ENCODE measurements at regions not wholly inside any gene's neighbourhood (a gene's known extent, or its start where the extent isn't known, plus 50 kb on each side); places are given as distances from the start of the nearest gene placed in this dataset.

DNA sequence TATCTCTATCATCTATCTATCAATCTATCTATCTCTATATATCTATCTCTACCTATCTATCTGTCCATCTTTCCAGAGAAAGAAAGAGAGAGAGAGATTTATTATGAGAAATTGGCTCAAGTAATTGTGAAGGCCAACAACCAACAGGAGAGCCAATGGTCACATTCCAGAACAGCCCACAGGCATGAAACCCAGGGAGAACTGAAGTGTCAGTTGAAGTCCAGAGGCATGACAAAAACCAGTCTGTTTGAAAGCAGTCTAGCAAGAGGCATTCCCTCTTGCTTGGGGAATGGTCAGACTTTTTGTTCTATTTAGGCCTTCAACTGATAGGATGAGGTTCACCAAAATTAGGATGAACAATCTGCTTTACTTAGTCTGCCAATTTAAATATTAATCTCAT is 87.6 kb upstream of the PLCXD3 start:
- H3K27ac ChIP-seq (ENCODE audit: low read depth in 1 of 2, low read length in 2 of 2) = no peak overlapping the region

GRCh38 chr5:41587668-41588067 is 77.3 kb upstream of the PLCXD3 start:
- no peak for DNase-seq (ENCODE audit: low spot score)
- WGBS = 92% methylated on average over 17 of the region's 17 CpGs
- Histone ChIP-seq H3K9ac (ENCODE audit: low read depth in 1 of 2, low read length in 2 of 2) (no peak overlapping the region), H3K4me1 (ENCODE audit: control insufficient read depth in 4 of 4, insufficient read depth in 4 of 4, low read length in 3 of 4) (no peaks in the 10 kb centered on the region), H3K4me3 (ENCODE audit: low read depth in 1 of 3, low read length in 3 of 3) (no peak overlapping the region), H3K27me3 (ENCODE audit: control insufficient read depth in 4 of 4, insufficient read depth in 4 of 4, low read length in 3 of 4) (no peaks in the 10 kb centered on the region), H3K9me3 (ENCODE audit: control insufficient read depth in 4 of 4, low read length in 3 of 4) (peaks cover 0 to 3% (median 0%) of the 10 kb centered on the region in 4 donors), H3K36me3 (ENCODE audit: control insufficient read depth in 4 of 4, insufficient read depth in 3 of 4, low read depth in 1 of 4, low read length in 3 of 4) (no peaks in the 10 kb centered on the region), H3K27ac (ENCODE audit: low read depth in 1 of 2, low read length in 2 of 2) (no peak overlapping the region)
- TF ChIP-seq RXRA (IDR thresholded peaks at IDR 0.05) = no peak
- no peak for TF ChIP-seq YY1 (IDR thresholded peaks at IDR 0.05)

More for the DNA sequence above, 87.6 kb upstream of the PLCXD3 start:
- H3K36me3 ChIP-seq (ENCODE audit: control insufficient read depth in 4 of 4, insufficient read depth in 3 of 4, low read depth in 1 of 4, low read length in 3 of 4) = no peaks in the 10 kb centered on the region
- no peaks in the 10 kb centered on the region for H3K4me1 ChIP-seq (ENCODE audit: control insufficient read depth in 4 of 4, insufficient read depth in 4 of 4, low read length in 3 of 4)
- no peaks in the 10 kb centered on the region for H3K27me3 ChIP-seq (ENCODE audit: control insufficient read depth in 4 of 4, insufficient read depth in 4 of 4, low read length in 3 of 4)
- H3K4me3 ChIP-seq (ENCODE audit: low read depth in 1 of 3, low read length in 3 of 3) = no peak overlapping the region
- no peaks in the 10 kb centered on the region for H3K9me3 ChIP-seq (ENCODE audit: control insufficient read depth in 4 of 4, low read length in 3 of 4)
- no peak for DNase-seq (ENCODE audit: low spot score)
- no peak for TF ChIP-seq CTCF (IDR thresholded peaks at IDR 0.05; ENCODE audit: low read depth, low read length, missing input control)
- TF ChIP-seq TAF1 (conservative IDR thresholded peaks at IDR 0.05) = no peak
- no peak for TF ChIP-seq JUND (IDR thresholded peaks at IDR 0.05)
- no peak overlapping the region for H3K9ac ChIP-seq (ENCODE audit: low read depth in 1 of 2, low read length in 2 of 2)

DNA sequence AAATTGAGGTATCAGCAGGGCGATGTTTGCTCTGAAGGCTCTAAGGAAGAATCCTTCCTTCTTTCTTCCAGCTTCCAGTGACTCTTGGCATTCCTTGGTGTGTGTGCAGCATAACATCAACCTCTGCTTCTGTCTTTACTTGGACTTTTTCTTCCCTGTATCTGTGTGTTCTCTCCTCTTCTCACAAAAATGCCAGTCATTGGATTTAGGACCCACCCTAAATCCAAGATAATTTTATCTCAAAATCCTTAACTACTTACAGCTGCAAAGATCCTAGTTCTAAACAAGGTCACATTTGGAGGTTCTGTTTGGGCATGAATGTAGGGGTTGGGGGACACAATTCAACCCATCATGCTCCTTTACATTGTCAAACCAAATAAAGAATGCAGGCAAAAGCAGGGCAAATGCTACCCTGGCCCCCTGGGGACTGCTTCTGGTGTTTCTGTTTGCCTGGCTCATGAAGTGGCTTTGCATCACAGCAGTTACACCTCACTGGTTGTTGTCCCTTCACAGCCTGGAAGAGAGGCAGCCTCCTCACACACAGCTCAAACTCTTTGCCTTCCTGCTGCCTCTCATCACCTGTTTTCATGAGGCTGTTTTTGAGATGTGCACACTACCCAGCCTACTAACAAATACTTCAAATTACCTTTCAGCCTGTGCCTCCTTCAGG is 64.8 kb upstream of the PLCXD3 start:
- Histone ChIP-seq H3K36me3 (ENCODE audit: control insufficient read depth in 4 of 4, insufficient read depth in 3 of 4, low read depth in 1 of 4, low read length in 3 of 4) (no peaks in the 10 kb centered on the region), H3K4me1 (ENCODE audit: control insufficient read depth in 4 of 4, insufficient read depth in 4 of 4, low read length in 3 of 4) (no peaks in the 10 kb centered on the region), H3K4me3 (ENCODE audit: low read depth in 1 of 3, low read length in 3 of 3) (no peak overlapping the region), H3K9ac (ENCODE audit: low read depth in 1 of 2, low read length in 2 of 2) (no peak overlapping the region), H3K9me3 (ENCODE audit: control insufficient read depth in 4 of 4, low read length in 3 of 4) (no peaks in the 10 kb centered on the region), H3K27ac (ENCODE audit: low read depth in 1 of 2, low read length in 2 of 2) (no peak overlapping the region), H3K27me3 (ENCODE audit: control insufficient read depth in 4 of 4, insufficient read depth in 4 of 4, low read length in 3 of 4) (no peaks in the 10 kb centered on the region)
- no peak for DNase-seq (ENCODE audit: low spot score)
- WGBS = 90% methylated on average over 1 of the region's 1 CpG
- TF ChIP-seq HNF4A (conservative IDR thresholded peaks at IDR 0.05) (no peak), HNF4G (IDR thresholded peaks at IDR 0.05) (no peak), GABPA (IDR thresholded peaks at IDR 0.05 in 1 of 2, conservative IDR thresholded peaks at IDR 0.05 in 1 of 2) (no peak), FOXA2 (IDR thresholded peaks at IDR 0.05) (no peak), FOXA1 (IDR thresholded peaks at IDR 0.05) (no peak), SP1 (IDR thresholded peaks at IDR 0.05) (no peak), EGR1 (IDR thresholded peaks at IDR 0.05; ENCODE audit: low read depth in 2 of 2) (no peak), ATF3 (IDR thresholded peaks at IDR 0.05) (no peak), NR2F2 (IDR thresholded peaks at IDR 0.05) (no peak), CTCF (IDR thresholded peaks at IDR 0.05; ENCODE audit: low read depth, low read length, missing input control) (no peak), RXRA (IDR thresholded peaks at IDR 0.05) (no peak), TAF1 (conservative IDR thresholded peaks at IDR 0.05) (no peak), RAD21 (IDR thresholded peaks at IDR 0.05) (no peak), YY1 (IDR thresholded peaks at IDR 0.05) (no peak), JUND (IDR thresholded peaks at IDR 0.05) (no peak)
- TF ChIP-seq, protein P1, sequence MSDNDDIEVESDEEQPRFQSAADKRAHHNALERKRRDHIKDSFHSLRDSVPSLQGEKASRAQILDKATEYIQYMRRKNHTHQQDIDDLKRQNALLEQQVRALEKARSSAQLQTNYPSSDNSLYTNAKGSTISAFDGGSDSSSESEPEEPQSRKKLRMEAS (IDR thresholded peaks at IDR 0.05) = no peak
- TF ChIP-seq, protein P2, sequence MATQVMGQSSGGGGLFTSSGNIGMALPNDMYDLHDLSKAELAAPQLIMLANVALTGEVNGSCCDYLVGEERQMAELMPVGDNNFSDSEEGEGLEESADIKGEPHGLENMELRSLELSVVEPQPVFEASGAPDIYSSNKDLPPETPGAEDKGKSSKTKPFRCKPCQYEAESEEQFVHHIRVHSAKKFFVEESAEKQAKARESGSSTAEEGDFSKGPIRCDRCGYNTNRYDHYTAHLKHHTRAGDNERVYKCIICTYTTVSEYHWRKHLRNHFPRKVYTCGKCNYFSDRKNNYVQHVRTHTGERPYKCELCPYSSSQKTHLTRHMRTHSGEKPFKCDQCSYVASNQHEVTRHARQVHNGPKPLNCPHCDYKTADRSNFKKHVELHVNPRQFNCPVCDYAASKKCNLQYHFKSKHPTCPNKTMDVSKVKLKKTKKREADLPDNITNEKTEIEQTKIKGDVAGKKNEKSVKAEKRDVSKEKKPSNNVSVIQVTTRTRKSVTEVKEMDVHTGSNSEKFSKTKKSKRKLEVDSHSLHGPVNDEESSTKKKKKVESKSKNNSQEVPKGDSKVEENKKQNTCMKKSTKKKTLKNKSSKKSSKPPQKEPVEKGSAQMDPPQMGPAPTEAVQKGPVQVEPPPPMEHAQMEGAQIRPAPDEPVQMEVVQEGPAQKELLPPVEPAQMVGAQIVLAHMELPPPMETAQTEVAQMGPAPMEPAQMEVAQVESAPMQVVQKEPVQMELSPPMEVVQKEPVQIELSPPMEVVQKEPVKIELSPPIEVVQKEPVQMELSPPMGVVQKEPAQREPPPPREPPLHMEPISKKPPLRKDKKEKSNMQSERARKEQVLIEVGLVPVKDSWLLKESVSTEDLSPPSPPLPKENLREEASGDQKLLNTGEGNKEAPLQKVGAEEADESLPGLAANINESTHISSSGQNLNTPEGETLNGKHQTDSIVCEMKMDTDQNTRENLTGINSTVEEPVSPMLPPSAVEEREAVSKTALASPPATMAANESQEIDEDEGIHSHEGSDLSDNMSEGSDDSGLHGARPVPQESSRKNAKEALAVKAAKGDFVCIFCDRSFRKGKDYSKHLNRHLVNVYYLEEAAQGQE (IDR thresholded peaks at IDR 0.05) = no peak

Measured in liver (tissue), 8 donors.